HepG2 (cell line): ENCODE measurements at regions not wholly inside any gene's neighbourhood (a gene's known extent, or its start where the extent isn't known, plus 50 kb on each side); places are given as distances from the start of the nearest gene placed in this dataset.

Experiments used
- BCL3 ChIP-seq: sonication (generic); formaldehyde crosslinking; IDR thresholded peaks from 2 replicates; pipeline ENCODE4 v1.5.1; 2020; ENCODE audit warnings: mild to moderate bottlenecking, missing genetic modification reagents, moderate library complexity
- FOXO1 ChIP-seq: sonication (generic); formaldehyde crosslinking; IDR thresholded peaks from 2 replicates; pipeline ENCODE4 v1.4.0; 2020; ENCODE audit warnings: missing genetic modification reagents
- FOXP1 ChIP-seq, 2 experiments: fragments of 450-650 bp in 1 of 2; IDR thresholded peaks; 2 replicates each; pipeline ENCODE4 v1.6.1; 2017 to 2018; ENCODE audit warnings: antibody characterized with exemption in 1 of 2
- GABPA ChIP-seq, 2 experiments: IDR thresholded peaks; 2 replicates each; pipeline ENCODE4 v1.6.1; 2011 to 2016; ENCODE audit warnings: low read depth in 2 of 2, low read length in 1 of 2, missing biosample characterization in 1 of 2, missing genetic modification characterization in 1 of 2
- IKZF1 ChIP-seq: fragments of 450-650 bp; IDR thresholded peaks from 2 replicates; pipeline ENCODE4 v1.7.1; 2016
- JUND ChIP-seq: sonication (generic); formaldehyde crosslinking; IDR thresholded peaks from 2 replicates; pipeline ENCODE4 v1.8.0; 2022; ENCODE audit warnings: mild to moderate bottlenecking, missing genetic modification reagents
- KIAA2018 ChIP-seq: sonication (generic); formaldehyde crosslinking; IDR thresholded peaks from 2 replicates; pipeline ENCODE4 v1.5.0; 2020; ENCODE audit warnings: mild to moderate bottlenecking, missing genetic modification reagents, borderline replicate concordance
- LCORL ChIP-seq, 2 experiments: fragments of 450-650 bp in 1 of 2; sonication (generic) in 1 of 2; formaldehyde crosslinking in 1 of 2; IDR thresholded peaks; 2 replicates each; pipeline versions ENCODE4 v1.5.0 to v1.6.1; 2017 to 2020; ENCODE audit warnings: antibody characterized with exemption in 1 of 2, missing genetic modification reagents in 1 of 2
- MYC ChIP-seq: sonication (generic); formaldehyde crosslinking; IDR thresholded peaks from 2 replicates; pipeline ENCODE4 v1.9.0; 2021; ENCODE audit warnings: missing genetic modification reagents, borderline replicate concordance
- PBX3 ChIP-seq: sonication (generic); formaldehyde crosslinking; IDR thresholded peaks from 2 replicates; pipeline ENCODE4 v1.8.1; 2023; ENCODE audit warnings: missing genetic modification reagents, inconsistent platforms, borderline replicate concordance
- PCBP2 ChIP-seq: fragments of 200-400 bp; formaldehyde crosslinking; optimal IDR thresholded peaks from 2 replicates; pipeline ENCODE3; 2018; ENCODE audit warnings: low read length, low read depth; ENCODE audit not compliant: poor library complexity, severe bottlenecking
- PITX1 ChIP-seq: sonication (generic); formaldehyde crosslinking; IDR thresholded peaks from 2 replicates; pipeline ENCODE4 v1.5.1; 2020; ENCODE audit warnings: mild to moderate bottlenecking, missing genetic modification reagents
- STAT5B ChIP-seq: sonication (generic); formaldehyde crosslinking; IDR thresholded peaks from 2 replicates; pipeline ENCODE4 v1.4.0; 2020; ENCODE audit warnings: missing genetic modification reagents
- TAF15 ChIP-seq: fragments of 200-400 bp; formaldehyde crosslinking; IDR thresholded peaks from one replicate; pipeline ENCODE4 v1.6.1; 2018; ENCODE audit warnings: mild to moderate bottlenecking, low read depth, low read length; ENCODE audit not compliant: poor library complexity, severe bottlenecking
- ZIK1 ChIP-seq: sonication (generic); formaldehyde crosslinking; IDR thresholded peaks from 2 replicates; pipeline ENCODE4 v1.5.0; 2020; ENCODE audit warnings: mild to moderate bottlenecking, low read depth, missing genetic modification reagents, borderline replicate concordance
- ZKSCAN8 ChIP-seq: IDR thresholded peaks from 2 replicates; pipeline ENCODE4 v1.6.1; 2016; ENCODE audit warnings: borderline replicate concordance, missing genetic modification reagents, missing compliant biosample characterization
- ZNF350 ChIP-seq: sonication (generic); formaldehyde crosslinking; IDR thresholded peaks from 2 replicates; pipeline ENCODE4 v1.4.0; 2020; ENCODE audit warnings: mild to moderate bottlenecking, low read depth, missing genetic modification reagents, borderline replicate concordance
- TF ChIP-seq, protein P1 (sequence below): sonication (generic); formaldehyde crosslinking; conservative IDR thresholded peaks from 2 replicates; pipeline ENCODE4 v1.5.0; 2020; ENCODE audit warnings: missing genetic modification reagents

- TF ChIP-seq BCL3 (CRISPR knock-in tag): no peak
- TF ChIP-seq PCBP2: no peak
- TF ChIP-seq ZIK1 (CRISPR knock-in tag): no peak
- no peak for TF ChIP-seq TAF15
- TF ChIP-seq JUND (CRISPR knock-in tag): no peak
- TF ChIP-seq LCORL (IDR thresholded peaks at IDR 0.05): no peak
- peak; percentile 27; the same call in 1 of the 2 replicates for TF ChIP-seq LCORL (CRISPR knock-in tag; IDR thresholded peaks at IDR 0.05)
- no peak for TF ChIP-seq STAT5B
- TF ChIP-seq PBX3: no peak
- TF ChIP-seq ZKSCAN8: no peak
- no peak; the same call in 1 of the 2 replicates for TF ChIP-seq GABPA (IDR thresholded peaks at IDR 0.05; ENCODE audit: low read depth, low read length)
- peak; percentile 63 for TF ChIP-seq GABPA (CRISPR knock-in tag; IDR thresholded peaks at IDR 0.05; ENCODE audit: low read depth)
- no peak; the same call in 1 of the 2 replicates for TF ChIP-seq ZNF350 (CRISPR knock-in tag)
- TF ChIP-seq FOXP1 (IDR thresholded peaks at IDR 0.05): no peak
- no peak for TF ChIP-seq FOXP1 (CRISPR knock-in tag; IDR thresholded peaks at IDR 0.05)
- no peak for TF ChIP-seq PITX1 (CRISPR knock-in tag)
- no peak for TF ChIP-seq FOXO1 (CRISPR knock-in tag)
- no peak for TF ChIP-seq IKZF1
- TF ChIP-seq MYC (CRISPR knock-in tag): no peak
- no peak for TF ChIP-seq KIAA2018
- TF ChIP-seq, protein P1, sequence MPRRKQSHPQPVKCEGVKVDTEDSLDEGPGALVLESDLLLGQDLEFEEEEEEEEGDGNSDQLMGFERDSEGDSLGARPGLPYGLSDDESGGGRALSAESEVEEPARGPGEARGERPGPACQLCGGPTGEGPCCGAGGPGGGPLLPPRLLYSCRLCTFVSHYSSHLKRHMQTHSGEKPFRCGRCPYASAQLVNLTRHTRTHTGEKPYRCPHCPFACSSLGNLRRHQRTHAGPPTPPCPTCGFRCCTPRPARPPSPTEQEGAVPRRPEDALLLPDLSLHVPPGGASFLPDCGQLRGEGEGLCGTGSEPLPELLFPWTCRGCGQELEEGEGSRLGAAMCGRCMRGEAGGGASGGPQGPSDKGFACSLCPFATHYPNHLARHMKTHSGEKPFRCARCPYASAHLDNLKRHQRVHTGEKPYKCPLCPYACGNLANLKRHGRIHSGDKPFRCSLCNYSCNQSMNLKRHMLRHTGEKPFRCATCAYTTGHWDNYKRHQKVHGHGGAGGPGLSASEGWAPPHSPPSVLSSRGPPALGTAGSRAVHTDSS: no peak
These were observed 181.1 kb downstream of the MID1IP1 start (continued) for GRCh38 chrX:38982370-38982769.
